GM19043 (cell line): ENCODE measurements at regions not wholly inside any gene's neighbourhood (a gene's known extent, or its start where the extent isn't known, plus 50 kb on each side); places are given as distances from the start of the nearest gene placed in this dataset.

Experiments
- ATAC-seq: cut with Tn5 transposase; IDR thresholded peaks from one replicate; pipeline ENCODE4 v1.9.1; 2021; ENCODE audit warnings: low read depth; ENCODE audit not compliant: unreplicated experiment

DNA sequence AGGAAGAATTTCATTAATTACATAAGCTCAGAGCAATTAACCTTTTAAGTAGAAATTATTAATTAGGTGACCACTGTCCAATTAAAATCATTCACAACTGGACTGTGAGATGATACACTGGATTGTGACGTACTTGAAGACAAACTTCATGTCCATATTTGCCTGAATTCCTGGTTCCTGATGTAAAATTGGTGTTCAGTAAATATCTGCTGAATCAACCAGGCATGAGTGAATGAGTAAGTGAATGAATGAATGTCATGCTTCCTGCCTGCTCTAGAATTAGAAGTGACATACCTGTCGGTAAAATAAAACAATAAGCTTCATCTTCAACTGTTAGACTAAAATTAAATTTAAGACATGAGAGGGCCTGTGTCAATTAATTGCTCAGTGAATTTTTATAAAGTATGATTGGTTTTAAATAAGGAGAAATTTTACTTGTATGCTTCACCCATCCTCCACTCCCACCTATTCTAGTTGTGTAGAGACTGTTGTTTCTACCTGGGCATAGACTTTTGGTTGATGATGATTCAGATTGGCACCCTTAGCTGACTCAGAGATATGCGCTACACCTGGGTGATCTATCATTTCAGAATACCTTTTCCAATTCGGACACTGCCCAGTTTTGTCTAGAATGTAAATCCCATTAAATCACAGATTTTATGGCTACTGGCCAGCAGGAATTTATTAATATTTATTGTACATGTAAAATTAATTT lies 56.9 kb upstream of the PTGS2 start:
- ATAC-seq: no peak

GRCh38 chr1:186735463-186735862 lies 55.2 kb upstream of the PTGS2 start:
- ATAC-seq: no peak

DNA sequence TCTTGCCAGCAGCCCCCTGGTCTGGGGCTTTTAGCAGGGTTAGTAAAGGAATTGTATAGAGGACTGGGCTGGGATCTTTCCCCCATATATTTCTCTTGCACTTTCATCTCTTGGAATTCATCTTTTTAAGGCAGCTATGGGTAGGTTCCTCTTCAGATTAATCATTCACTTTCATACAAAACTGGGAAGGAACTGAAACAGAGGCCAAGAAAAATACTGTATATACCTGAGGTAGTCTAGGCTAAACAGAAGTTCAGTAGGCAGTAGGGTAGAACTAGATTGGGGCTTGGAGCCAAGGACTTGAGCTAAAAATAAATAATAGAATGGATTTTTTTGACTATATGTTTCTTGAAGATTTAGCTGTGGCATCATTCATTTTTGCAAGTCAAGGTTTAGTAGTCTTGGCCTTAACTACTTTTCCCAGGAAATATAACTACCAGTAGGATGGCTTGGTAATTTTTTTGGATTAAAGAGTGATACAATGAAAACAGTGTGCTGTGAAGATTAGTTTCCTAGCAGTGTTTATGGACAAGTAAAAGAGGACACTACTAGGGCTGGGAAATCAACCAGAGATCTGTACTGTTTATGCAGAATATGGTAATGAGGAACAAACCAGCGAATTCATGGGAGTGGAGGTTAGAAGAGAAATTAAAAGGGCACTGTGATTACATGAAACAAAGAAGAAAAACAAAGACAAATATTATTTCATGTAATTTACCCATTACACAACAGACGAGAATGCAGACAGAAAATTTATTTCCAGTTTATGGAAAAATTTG lies 50.9 kb upstream of the PTGS2 start:
- ATAC-seq: no peak
